ENCODE measurements at regions not wholly inside any gene's neighbourhood (a gene's known extent, or its start where the extent isn't known, plus 50 kb on each side); places are given as distances from the start of the nearest gene placed in this dataset.

GRCh38 chr20:22529150-22530019, 55.0 kb downstream of the FOXA2 start:
- Histone ChIP-seq H3K4me1 (no peaks in the 10 kb centered on the region), H3K4me3 (no peak overlapping the region), H3K27ac (no peak overlapping the region), H3K9me3 (no peaks in the 10 kb centered on the region), H3K36me3 (no peaks in the 10 kb centered on the region), H3K27me3 (no peaks in the 10 kb centered on the region)
- intact Hi-C loops (cut with DNase I; ENCODE audit: low total_unique reads): no loop called here
- TF ChIP-seq POLR2A (IDR thresholded peaks at IDR 0.05): no peak
- TF ChIP-seq CTCF (IDR thresholded peaks at IDR 0.05): no peak
- DNase-seq: no peak

GRCh38 chr20:22526512-22527012, 57.8 kb downstream of the FOXA2 start:
- Histone ChIP-seq H3K27ac (no peak overlapping the region), H3K4me3 (no peak overlapping the region), H3K27me3 (no peaks in the 10 kb centered on the region), H3K9me3 (no peaks in the 10 kb centered on the region), H3K4me1 (no peaks in the 10 kb centered on the region), H3K36me3 (no peaks in the 10 kb centered on the region)
- no peak for TF ChIP-seq POLR2A (IDR thresholded peaks at IDR 0.05)
- TF ChIP-seq CTCF (IDR thresholded peaks at IDR 0.05): no peak
- no peak for DNase-seq
- intact Hi-C loops (cut with DNase I; ENCODE audit: low total_unique reads): no loop called here

GRCh38 chr20:22525821-22526220, 58.6 kb downstream of the FOXA2 start:
- TF ChIP-seq POLR2A (IDR thresholded peaks at IDR 0.05) (no peak), CTCF (IDR thresholded peaks at IDR 0.05) (no peak)

GRCh38 chr20:22525069-22525820, 59.1 kb downstream of the FOXA2 start:
- Histone ChIP-seq H3K36me3 (no peaks in the 10 kb centered on the region), H3K27ac (no peak overlapping the region), H3K4me1 (no peaks in the 10 kb centered on the region), H3K27me3 (no peaks in the 10 kb centered on the region), H3K9me3 (no peaks in the 10 kb centered on the region), H3K4me3 (no peak overlapping the region)
- TF ChIP-seq CTCF (IDR thresholded peaks at IDR 0.05) (no peak), POLR2A (IDR thresholded peaks at IDR 0.05) (no peak)
- intact Hi-C loops (cut with DNase I; ENCODE audit: low total_unique reads): no loop called here
- DNase-seq: no peak

More at GRCh38 chr20:22525821-22526220, 58.6 kb downstream of the FOXA2 start:
- DNase-seq: no peak
- no peaks in the 10 kb centered on the region for H3K4me1 ChIP-seq
- intact Hi-C loops (cut with DNase I; ENCODE audit: low total_unique reads): no loop called here
- H3K9me3 ChIP-seq: no peaks in the 10 kb centered on the region
- no peaks in the 10 kb centered on the region for H3K27me3 ChIP-seq
- H3K27ac ChIP-seq: no peak overlapping the region
- H3K36me3 ChIP-seq: no peaks in the 10 kb centered on the region
- H3K4me3 ChIP-seq: no peak overlapping the region
